Esophagus squamous epithelium (tissue), 4 donors: ENCODE measurements at regions not wholly inside any gene's neighbourhood (a gene's known extent, or its start where the extent isn't known, plus 50 kb on each side); places are given as distances from the start of the nearest gene placed in this dataset.

Experiments
- POLR2A ChIP-seq, 4 donors: fragments of 450-650 bp; IDR thresholded peaks; one replicate each; pipeline ENCODE4 v1.6.1; 2017; ENCODE audit warnings: antibody characterized with exemption in 4 of 4, mild to moderate bottlenecking in 4 of 4, moderate library complexity in 3 of 4
- TF ChIP-seq, protein P1 (sequence below), 6 experiments: fragments of 450-650 bp in 4 of 6; fragments of 200-600 bp in 2 of 6; sonication (generic) in 2 of 6; IDR thresholded peaks; one replicate each; pipeline ENCODE4 v1.5.1; 2016 to 2019; ENCODE audit warnings: antibody characterized with exemption in 6 of 6, mild to moderate bottlenecking in 4 of 6, moderate library complexity in 4 of 6

DNA sequence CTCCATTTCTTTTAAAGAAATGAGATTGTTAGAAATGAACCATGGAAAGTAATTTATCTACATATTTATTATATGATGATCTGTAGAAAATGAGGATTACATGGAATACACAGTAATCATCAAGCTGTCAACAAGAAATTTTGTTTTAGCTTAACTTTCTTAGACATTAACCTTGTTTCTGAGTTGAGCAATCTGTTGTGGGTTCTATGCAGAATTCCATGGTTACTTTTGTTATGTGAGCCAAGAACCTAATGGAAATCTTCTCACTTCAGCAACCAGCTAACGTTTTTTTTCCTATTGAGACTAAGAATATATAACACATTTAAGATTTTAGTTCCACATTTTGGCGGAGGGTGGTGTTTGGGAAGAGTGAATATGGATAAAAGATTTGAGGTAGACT, 136.1 kb upstream of the SLC4A4 start:
- TF ChIP-seq, protein P1, sequence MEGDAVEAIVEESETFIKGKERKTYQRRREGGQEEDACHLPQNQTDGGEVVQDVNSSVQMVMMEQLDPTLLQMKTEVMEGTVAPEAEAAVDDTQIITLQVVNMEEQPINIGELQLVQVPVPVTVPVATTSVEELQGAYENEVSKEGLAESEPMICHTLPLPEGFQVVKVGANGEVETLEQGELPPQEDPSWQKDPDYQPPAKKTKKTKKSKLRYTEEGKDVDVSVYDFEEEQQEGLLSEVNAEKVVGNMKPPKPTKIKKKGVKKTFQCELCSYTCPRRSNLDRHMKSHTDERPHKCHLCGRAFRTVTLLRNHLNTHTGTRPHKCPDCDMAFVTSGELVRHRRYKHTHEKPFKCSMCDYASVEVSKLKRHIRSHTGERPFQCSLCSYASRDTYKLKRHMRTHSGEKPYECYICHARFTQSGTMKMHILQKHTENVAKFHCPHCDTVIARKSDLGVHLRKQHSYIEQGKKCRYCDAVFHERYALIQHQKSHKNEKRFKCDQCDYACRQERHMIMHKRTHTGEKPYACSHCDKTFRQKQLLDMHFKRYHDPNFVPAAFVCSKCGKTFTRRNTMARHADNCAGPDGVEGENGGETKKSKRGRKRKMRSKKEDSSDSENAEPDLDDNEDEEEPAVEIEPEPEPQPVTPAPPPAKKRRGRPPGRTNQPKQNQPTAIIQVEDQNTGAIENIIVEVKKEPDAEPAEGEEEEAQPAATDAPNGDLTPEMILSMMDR (IDR thresholded peaks at IDR 0.05), result no peak
- no peak for TF ChIP-seq POLR2A (IDR thresholded peaks at IDR 0.05)
